ENCODE measurements at regions not wholly inside any gene's neighbourhood (a gene's known extent, or its start where the extent isn't known, plus 50 kb on each side); places are given as distances from the start of the nearest gene placed in this dataset.

DNA sequence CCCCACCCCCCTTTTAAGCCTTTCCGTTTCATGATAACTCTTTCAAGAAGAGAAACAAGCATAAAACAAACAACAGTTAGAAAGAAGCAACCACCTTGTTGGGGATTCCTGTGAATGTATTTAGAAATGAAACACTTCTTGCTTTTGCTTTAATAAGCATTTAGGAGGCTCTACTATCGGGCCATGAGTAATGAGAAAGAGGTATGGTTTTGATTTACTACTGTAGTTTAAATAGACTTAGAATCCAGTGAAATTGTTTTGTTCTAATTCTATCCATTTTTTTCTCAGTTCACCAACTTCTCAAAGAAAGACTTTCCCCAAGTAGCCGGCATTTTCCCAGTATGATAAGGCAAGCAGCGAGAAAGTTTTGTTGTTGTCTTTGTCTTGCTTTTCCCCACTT is 168.7 kb upstream of the HABP2 start:
- no peak overlapping the region for H3K27ac ChIP-seq

DNA sequence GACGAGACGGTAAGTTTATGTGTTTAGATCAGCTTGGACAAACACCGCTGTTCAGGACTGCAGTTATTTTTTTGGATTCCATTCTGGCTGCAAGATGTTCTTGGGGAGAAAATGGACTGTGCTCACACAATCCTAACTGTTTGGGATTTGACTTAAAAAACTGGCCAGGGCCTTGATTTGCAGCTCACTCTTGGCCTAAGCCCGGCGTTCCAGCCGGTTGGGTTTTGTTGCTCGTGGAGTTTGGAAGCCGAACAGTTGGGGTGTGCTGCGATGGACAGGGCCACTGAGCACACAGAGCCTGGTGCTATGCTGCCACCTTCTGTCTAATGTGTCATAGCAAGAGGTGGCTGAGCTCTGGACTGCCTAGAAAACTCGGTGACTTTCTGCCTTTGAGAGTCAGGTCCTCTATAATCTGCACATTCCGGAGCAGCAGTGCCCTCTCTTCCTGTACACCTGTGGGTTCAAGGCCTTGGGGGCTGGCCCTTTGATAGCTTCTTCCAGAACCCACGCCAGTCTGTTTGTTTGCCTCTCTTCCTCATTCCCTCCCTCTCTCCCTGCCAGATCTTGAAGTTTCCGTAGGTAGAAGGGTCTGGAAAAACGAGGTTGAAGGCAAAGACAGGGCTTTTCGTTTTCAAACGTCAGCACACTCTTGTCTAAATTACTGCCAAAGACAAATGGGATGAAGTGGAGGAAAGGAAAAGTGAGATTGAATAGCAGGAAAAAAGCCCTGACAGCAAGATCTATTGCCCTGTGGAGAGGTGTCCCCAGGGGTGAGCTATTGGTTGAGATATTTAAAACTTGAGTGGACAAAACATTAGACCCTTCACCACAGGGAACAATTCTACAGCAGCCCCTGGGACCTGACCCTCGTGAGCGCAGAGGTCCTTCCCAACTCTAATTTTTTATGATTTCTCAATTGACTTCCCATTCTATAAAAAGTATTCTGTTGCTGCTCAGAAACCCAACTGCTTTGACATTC is 167.5 kb upstream of the HABP2 start:
- no peak overlapping the region for H3K27ac ChIP-seq
- TF ChIP-seq, protein P1, sequence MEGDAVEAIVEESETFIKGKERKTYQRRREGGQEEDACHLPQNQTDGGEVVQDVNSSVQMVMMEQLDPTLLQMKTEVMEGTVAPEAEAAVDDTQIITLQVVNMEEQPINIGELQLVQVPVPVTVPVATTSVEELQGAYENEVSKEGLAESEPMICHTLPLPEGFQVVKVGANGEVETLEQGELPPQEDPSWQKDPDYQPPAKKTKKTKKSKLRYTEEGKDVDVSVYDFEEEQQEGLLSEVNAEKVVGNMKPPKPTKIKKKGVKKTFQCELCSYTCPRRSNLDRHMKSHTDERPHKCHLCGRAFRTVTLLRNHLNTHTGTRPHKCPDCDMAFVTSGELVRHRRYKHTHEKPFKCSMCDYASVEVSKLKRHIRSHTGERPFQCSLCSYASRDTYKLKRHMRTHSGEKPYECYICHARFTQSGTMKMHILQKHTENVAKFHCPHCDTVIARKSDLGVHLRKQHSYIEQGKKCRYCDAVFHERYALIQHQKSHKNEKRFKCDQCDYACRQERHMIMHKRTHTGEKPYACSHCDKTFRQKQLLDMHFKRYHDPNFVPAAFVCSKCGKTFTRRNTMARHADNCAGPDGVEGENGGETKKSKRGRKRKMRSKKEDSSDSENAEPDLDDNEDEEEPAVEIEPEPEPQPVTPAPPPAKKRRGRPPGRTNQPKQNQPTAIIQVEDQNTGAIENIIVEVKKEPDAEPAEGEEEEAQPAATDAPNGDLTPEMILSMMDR (conservative IDR thresholded peaks at IDR 0.05) = peak; percentile 92
- no peak for TF ChIP-seq ZFX (IDR thresholded peaks at IDR 0.05)

More for the DNA sequence above, 168.7 kb upstream of the HABP2 start:
- TF ChIP-seq ZFX (IDR thresholded peaks at IDR 0.05) = no peak
- TF ChIP-seq, protein P1 (conservative IDR thresholded peaks at IDR 0.05) = no peak

DNA sequence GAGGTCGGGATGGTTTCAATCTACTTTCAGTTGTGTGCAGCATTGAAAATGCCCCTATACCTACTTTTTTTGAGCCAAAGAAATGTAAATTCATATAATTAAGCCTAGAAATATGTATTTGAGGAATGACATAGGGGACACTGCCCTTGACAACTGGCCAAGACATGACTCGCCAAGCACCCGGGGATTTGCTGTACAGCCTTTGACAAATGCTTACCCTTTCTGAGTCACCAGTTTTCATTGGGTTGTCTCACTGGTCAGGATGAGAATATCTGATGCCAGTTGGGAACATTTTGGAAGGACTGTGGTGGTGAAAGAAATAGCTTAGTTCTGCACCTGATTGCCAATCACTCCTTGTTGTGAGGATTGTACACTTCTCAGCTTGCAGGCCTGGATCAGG is 166.8 kb upstream of the HABP2 start:
- TF ChIP-seq ZFX (IDR thresholded peaks at IDR 0.05) = no peak
- TF ChIP-seq, protein P1 (conservative IDR thresholded peaks at IDR 0.05) = no peak
- no peak overlapping the region for H3K27ac ChIP-seq

DNA sequence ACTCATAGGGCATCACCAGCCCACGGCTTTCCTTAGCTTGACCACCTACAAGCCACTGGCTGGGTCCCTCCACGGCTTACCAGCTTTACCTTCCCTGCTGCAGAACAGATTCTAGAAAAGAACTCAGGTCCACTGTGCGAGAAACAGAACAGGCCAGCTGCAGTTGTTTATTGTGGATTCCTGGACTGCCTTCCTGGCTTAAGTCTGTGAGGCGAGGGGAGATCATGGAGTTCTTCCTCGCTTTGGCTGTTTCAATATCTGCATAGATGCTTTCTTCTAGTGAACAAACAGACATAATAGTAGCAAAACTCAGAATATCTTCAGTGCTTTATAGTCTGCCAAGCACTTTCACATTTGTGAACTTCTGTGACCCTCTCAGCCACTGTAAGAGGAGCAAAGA is 162.9 kb upstream of the HABP2 start:
- TF ChIP-seq, protein P1 (conservative IDR thresholded peaks at IDR 0.05) = no peak
- TF ChIP-seq ZFX (IDR thresholded peaks at IDR 0.05) = no peak
- no peak overlapping the region for H3K27ac ChIP-seq

DNA sequence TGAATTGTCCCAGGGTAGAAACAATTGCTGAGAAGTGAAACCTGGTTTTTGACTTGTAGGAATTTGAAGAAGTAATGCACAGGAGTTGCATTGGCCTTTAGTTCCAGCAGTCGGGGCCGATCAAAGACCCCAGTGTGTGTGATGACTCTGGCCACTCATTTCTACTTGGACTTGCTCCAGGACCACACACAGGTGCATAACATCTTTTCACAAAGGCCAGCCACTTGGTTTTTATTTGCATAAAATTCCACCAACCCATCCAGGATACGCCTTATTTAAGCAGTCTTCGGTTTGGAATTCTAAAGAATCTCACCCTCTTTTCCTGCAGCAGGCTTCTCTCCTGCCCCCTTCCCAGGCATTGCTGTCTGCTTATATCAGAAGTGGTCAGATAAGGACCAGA is 162.0 kb upstream of the HABP2 start:
- TF ChIP-seq, protein P1 (conservative IDR thresholded peaks at IDR 0.05) = no peak
- TF ChIP-seq ZFX (IDR thresholded peaks at IDR 0.05) = no peak
- H3K27ac ChIP-seq = no peak overlapping the region

DNA sequence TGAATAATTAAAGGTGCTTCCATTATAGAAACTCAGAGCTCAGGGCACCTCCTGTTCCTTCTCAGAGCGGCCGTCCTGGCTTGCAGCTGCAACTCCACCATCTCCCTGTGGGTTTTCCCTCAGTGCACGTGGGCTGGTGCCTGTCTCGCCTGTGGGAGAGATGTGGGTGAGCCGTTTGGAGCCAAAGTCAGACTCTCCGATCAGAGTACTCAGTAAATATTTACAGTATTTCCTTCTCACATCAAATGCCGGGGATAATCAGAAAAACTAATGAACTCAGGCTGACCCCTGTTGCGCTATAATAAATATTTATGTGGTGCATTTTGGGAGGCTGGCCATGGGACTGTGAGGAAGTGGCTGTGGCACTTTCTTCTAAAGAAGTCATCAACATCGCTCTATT is 155.8 kb upstream of the HABP2 start:
- no peak for TF ChIP-seq ZFX (IDR thresholded peaks at IDR 0.05)
- TF ChIP-seq, protein P1 (conservative IDR thresholded peaks at IDR 0.05) = no peak

DNA sequence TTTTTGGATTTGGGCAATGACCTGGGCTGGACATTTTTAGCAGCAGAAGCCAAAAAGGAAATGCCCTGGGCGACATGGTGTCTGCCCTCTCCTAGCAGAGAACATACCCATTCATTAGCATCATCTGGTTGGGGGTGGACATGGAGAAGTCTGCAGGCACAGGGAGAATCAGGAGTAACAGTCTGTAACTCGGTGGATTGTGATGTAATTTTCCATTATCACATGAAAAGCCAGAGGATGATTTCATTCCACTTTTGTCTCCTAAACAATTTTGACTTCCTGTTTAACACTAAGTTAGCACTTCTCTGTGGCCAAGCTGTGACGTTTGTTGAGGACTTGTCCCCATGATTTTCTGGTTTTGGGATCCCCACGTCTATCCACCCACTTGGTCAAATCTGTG is 153.8 kb upstream of the HABP2 start:
- TF ChIP-seq ZFX (IDR thresholded peaks at IDR 0.05) = no peak
- TF ChIP-seq, protein P1 (conservative IDR thresholded peaks at IDR 0.05) = no peak

More for the DNA sequence above, 155.8 kb upstream of the HABP2 start:
- no peak overlapping the region for H3K27ac ChIP-seq

More for the DNA sequence above, 153.8 kb upstream of the HABP2 start:
- H3K27ac ChIP-seq = no peak overlapping the region

Data from C4-2B (cell line).